Mesenchymal stem cell (in vitro differentiated cells and primary cell): ENCODE measurements at regions not wholly inside any gene's neighbourhood (a gene's known extent, or its start where the extent isn't known, plus 50 kb on each side); places are given as distances from the start of the nearest gene placed in this dataset.

Experiments
- DNase-seq: peaks from one replicate; pipeline ENCODE4 v3.0.0-alpha.2; 2013
- H2AFZ ChIP-seq: one replicate; pipeline ENCODE4 v1.6.1; 2013; ENCODE audit warnings: low read depth, mild to moderate bottlenecking, control low read depth, inconsistent platforms, low read length, moderate library complexity
- H2AK5ac ChIP-seq: 2 replicates; pipeline ENCODE4 v1.6.1; 2013; ENCODE audit warnings: low read length, moderate library complexity, mild to moderate bottlenecking, inconsistent platforms; ENCODE audit not compliant: severe bottlenecking
- H2BK120ac ChIP-seq: one replicate; pipeline ENCODE4 v1.6.1; 2013; ENCODE audit warnings: low read depth, mild to moderate bottlenecking, inconsistent platforms, low read length, moderate library complexity
- H2BK12ac ChIP-seq, 2 experiments: one replicate each; pipeline ENCODE4 v1.6.1; 2013; ENCODE audit warnings: inconsistent platforms in 2 of 2, low read length in 2 of 2, mild to moderate bottlenecking in 2 of 2, moderate library complexity in 2 of 2, control low read depth in 1 of 2
- H2BK15ac ChIP-seq: one replicate; pipeline ENCODE4 v1.6.1; 2013; ENCODE audit warnings: mild to moderate bottlenecking, low read depth, inconsistent platforms; ENCODE audit not compliant: poor library complexity, severe bottlenecking
- H2BK5ac ChIP-seq: 2 replicates; pipeline ENCODE4 v1.6.1; 2013; ENCODE audit warnings: low read depth, mild to moderate bottlenecking, low read length, control low read depth, inconsistent platforms; ENCODE audit not compliant: poor library complexity, severe bottlenecking
- H3K14ac ChIP-seq, 2 experiments: one replicate each; pipeline ENCODE4 v1.6.1; 2013; ENCODE audit warnings: inconsistent platforms in 2 of 2, low read length in 2 of 2, control low read depth in 1 of 2, mild to moderate bottlenecking in 1 of 2, moderate library complexity in 1 of 2
- H3K18ac ChIP-seq, 2 experiments: one replicate each; pipeline ENCODE4 v1.6.1; 2013; ENCODE audit warnings: inconsistent platforms in 2 of 2, low read length in 2 of 2, control low read depth in 1 of 2, low read depth in 1 of 2, mild to moderate bottlenecking in 1 of 2
- H3K23ac ChIP-seq, 2 experiments: one replicate each; pipeline ENCODE4 v1.6.1; 2013; ENCODE audit warnings: inconsistent platforms in 2 of 2, low read length in 2 of 2, mild to moderate bottlenecking in 2 of 2, moderate library complexity in 2 of 2, control low read depth in 1 of 2
- H3K27ac ChIP-seq: 2 replicates; pipeline ENCODE4 v1.5.1; 2013; ENCODE audit warnings: mild to moderate bottlenecking, moderate library complexity, low read length, control low read depth, inconsistent platforms; ENCODE audit not compliant: poor library complexity, severe bottlenecking
- H3K27me3 ChIP-seq, 2 experiments: 2 replicates each; pipeline versions ENCODE4 v1.6.1 to v1.7.0; 2013; ENCODE audit warnings: low read length in 2 of 2, mild to moderate bottlenecking in 2 of 2, moderate library complexity in 2 of 2, control low read depth in 1 of 2, inconsistent platforms in 1 of 2; ENCODE audit not compliant: control insufficient read depth in 1 of 2, insufficient read depth in 1 of 2
- H3K36me3 ChIP-seq, 2 experiments: 2 replicates each; pipeline versions ENCODE4 v1.6.1 to v1.7.0; 2013; ENCODE audit warnings: low read length in 2 of 2, control low read depth in 1 of 2, inconsistent platforms in 1 of 2, low read depth in 1 of 2, mild to moderate bottlenecking in 1 of 2; ENCODE audit not compliant: insufficient read depth in 2 of 2, control insufficient read depth in 1 of 2
- H3K4ac ChIP-seq, 2 experiments: one replicate each; pipeline ENCODE4 v1.6.1; 2013; ENCODE audit warnings: inconsistent platforms in 2 of 2, low read length in 2 of 2, mild to moderate bottlenecking in 2 of 2, moderate library complexity in 2 of 2, control low read depth in 1 of 2, low read depth in 1 of 2
- H3K4me1 ChIP-seq: 2 replicates; pipeline ENCODE4 v1.6.1; 2013; ENCODE audit warnings: low read depth, low read length, control low read depth; ENCODE audit not compliant: control insufficient read depth, insufficient read depth
- H3K4me2 ChIP-seq: 2 replicates; pipeline ENCODE4 v1.6.1; 2013; ENCODE audit warnings: low read length, mild to moderate bottlenecking, inconsistent platforms; ENCODE audit not compliant: poor library complexity, severe bottlenecking
- H3K4me3 ChIP-seq, 2 experiments: 2 replicates each; pipeline versions ENCODE4 v1.5.1 to v1.7.0; 2013; ENCODE audit warnings: low read length in 2 of 2, mild to moderate bottlenecking in 2 of 2, control low read depth in 1 of 2, low read depth in 1 of 2; ENCODE audit not compliant: insufficient read depth in 1 of 2
- H3K79me1 ChIP-seq: replicated peaks from 2 replicates; pipeline ENCODE4 v1.6.1; 2013; ENCODE audit warnings: mild to moderate bottlenecking, control low read depth, low read length, inconsistent platforms; ENCODE audit not compliant: poor library complexity, severe bottlenecking
- H3K9ac ChIP-seq: 2 replicates; pipeline ENCODE4 v1.7.0; 2013; ENCODE audit warnings: mild to moderate bottlenecking, low read length, moderate library complexity
- H3K9me3 ChIP-seq: 2 replicates; pipeline ENCODE4 v1.7.0; 2013; ENCODE audit warnings: mild to moderate bottlenecking, low read length; ENCODE audit not compliant: control insufficient read depth
- H4K8ac ChIP-seq: one replicate; pipeline ENCODE4 v1.6.1; 2013; ENCODE audit warnings: inconsistent platforms, mild to moderate bottlenecking, low read length, moderate library complexity
- H4K91ac ChIP-seq: one replicate; pipeline ENCODE4 v1.6.1; 2013; ENCODE audit warnings: mild to moderate bottlenecking, low read length, inconsistent platforms
- WGBS: methylation state at CpG from one replicate; pipeline ENCODE4 v1.1.7; 2013; ENCODE audit warnings: mixed read lengths; 5-methylcytosine and 5-hydroxymethylcytosine counted together

GRCh38 chr4:138595731-138596460, 353.7 kb upstream of the SLC7A11 start:
- Histone ChIP-seq H3K36me3 (no peaks in the 10 kb centered on the region), H3K4me2 (no peak overlapping the region), H3K4me1 (no peaks in the 10 kb centered on the region), H4K8ac (no peak overlapping the region), H2BK120ac (no peak overlapping the region), H3K27ac (no peak overlapping the region), H2AFZ (no peak overlapping the region), H2BK5ac (no peak overlapping the region), H3K79me1 (no peaks in the 10 kb centered on the region), H3K4ac (no peak overlapping the region), H3K9me3 (no peaks in the 10 kb centered on the region), H3K14ac (no peak overlapping the region), H2AK5ac (no peak overlapping the region), H3K18ac (no peak overlapping the region), H2BK12ac (no peak overlapping the region), H4K91ac (no peak overlapping the region), H2BK15ac (no peak overlapping the region), H3K9ac (no peak overlapping the region), H3K27me3 (no peaks in the 10 kb centered on the region), H3K23ac (no peak overlapping the region), H3K4me3 (no peak overlapping the region)
- WGBS: 65% methylated on average over 3 of the region's 4 CpGs
- no peak for DNase-seq

- Histone ChIP-seq H3K18ac (no peak overlapping the region), H2AFZ (no peak overlapping the region), H3K4ac (no peak overlapping the region), H3K9ac (no peak overlapping the region), H2BK15ac (no peak overlapping the region), H3K4me2 (no peak overlapping the region), H4K91ac (no peak overlapping the region), H3K23ac (no peak overlapping the region), H2BK12ac (no peak overlapping the region), H3K27ac (no peak overlapping the region), H3K4me1 (no peaks in the 10 kb centered on the region), H2BK120ac (no peak overlapping the region), H3K9me3 (no peaks in the 10 kb centered on the region), H3K27me3 (no peaks in the 10 kb centered on the region), H2AK5ac (no peak overlapping the region), H4K8ac (no peak overlapping the region), H3K4me3 (no peak overlapping the region), H2BK5ac (no peak overlapping the region), H3K14ac (no peak overlapping the region), H3K36me3 (no peaks in the 10 kb centered on the region), H3K79me1 (no peaks in the 10 kb centered on the region)
- DNase-seq: no peak
- WGBS: 100% methylated on average over 1 of the region's 2 CpGs
Observed at GRCh38 chr4:138595171-138595570, 353.0 kb upstream of the SLC7A11 start.

- Histone ChIP-seq H2BK120ac (no peak overlapping the region), H3K18ac (no peak overlapping the region), H3K27me3 (no peaks in the 10 kb centered on the region), H3K4me2 (no peak overlapping the region), H3K4ac (no peak overlapping the region), H2AK5ac (no peak overlapping the region), H2BK5ac (no peak overlapping the region), H4K8ac (no peak overlapping the region), H3K14ac (no peak overlapping the region), H2AFZ (no peak overlapping the region), H4K91ac (no peak overlapping the region), H3K79me1 (no peaks in the 10 kb centered on the region), H2BK15ac (no peak overlapping the region), H3K4me1 (no peaks in the 10 kb centered on the region), H3K23ac (no peak overlapping the region), H3K9me3 (no peaks in the 10 kb centered on the region), H2BK12ac (no peak overlapping the region), H3K9ac (no peak overlapping the region), H3K36me3 (no peaks in the 10 kb centered on the region), H3K4me3 (no peak overlapping the region), H3K27ac (no peak overlapping the region)
- WGBS: 84% methylated on average over 2 of the region's 2 CpGs
- DNase-seq: no peak
Observed at GRCh38 chr4:138592796-138593195, 350.6 kb upstream of the SLC7A11 start.

GRCh38 chr4:138591808-138592207, 349.7 kb upstream of the SLC7A11 start:
- no peak overlapping the region for H3K4ac ChIP-seq
- no peaks in the 10 kb centered on the region for H3K79me1 ChIP-seq
- H4K8ac ChIP-seq: no peak overlapping the region
- no peak overlapping the region for H2AK5ac ChIP-seq
- no peak overlapping the region for H4K91ac ChIP-seq
- no peaks in the 10 kb centered on the region for H3K4me1 ChIP-seq
- H3K9me3 ChIP-seq: no peaks in the 10 kb centered on the region
- no peak overlapping the region for H2AFZ ChIP-seq
- 0% methylated on average over 1 of the region's 1 CpG for WGBS
- H3K4me2 ChIP-seq: no peak overlapping the region
- H3K27ac ChIP-seq: no peak overlapping the region
- no peaks in the 10 kb centered on the region for H3K27me3 ChIP-seq
- H2BK120ac ChIP-seq: no peak overlapping the region
- no peak overlapping the region for H3K9ac ChIP-seq
- no peak overlapping the region for H3K14ac ChIP-seq
- no peak overlapping the region for H2BK15ac ChIP-seq
- H2BK5ac ChIP-seq: no peak overlapping the region
- H3K23ac ChIP-seq: no peak overlapping the region
- no peak for DNase-seq
- H3K4me3 ChIP-seq: no peak overlapping the region
- no peak overlapping the region for H3K18ac ChIP-seq
- no peak overlapping the region for H2BK12ac ChIP-seq
- H3K36me3 ChIP-seq: no peaks in the 10 kb centered on the region
